Calu3 (cell line): ENCODE measurements at regions not wholly inside any gene's neighbourhood (a gene's known extent, or its start where the extent isn't known, plus 50 kb on each side); places are given as distances from the start of the nearest gene placed in this dataset.

Experiments used
- BruUV-seq: library from RNA; stranded (reverse); fragments of 400-500 nt; replicated peaks from 2 replicates; lab custom pipeline; 2021; lab: Mats Ljungman, UMichigan
- CTCF ChIA-PET: fragments of 300-600 bp; sonication (Branson Sonifier 250); formaldehyde crosslinking; loops from one replicate; lab custom pipeline; 2022; ENCODE audit warnings: antibody characterized with exemption; lab: Charles Lee
- DNase-seq: peaks from one replicate; pipeline ENCODE4 v3.0.0; 2022
- H3K27ac Mint-ChIP-seq: one replicate; pipeline ENCODE4 v1.8.0; 2022; ENCODE audit warnings: mixed read lengths; ENCODE audit not compliant: unreplicated experiment
- H3K27me3 Mint-ChIP-seq: one replicate; pipeline ENCODE4 v1.8.0; 2022; ENCODE audit warnings: mixed read lengths; ENCODE audit not compliant: unreplicated experiment
- H3K36me3 Mint-ChIP-seq: one replicate; pipeline ENCODE4 v1.8.0; 2022; ENCODE audit warnings: mild to moderate bottlenecking, moderate library complexity, mixed read lengths; ENCODE audit not compliant: insufficient read depth, unreplicated experiment
- H3K4me1 Mint-ChIP-seq: one replicate; pipeline ENCODE4 v1.8.0; 2022; ENCODE audit warnings: mild to moderate bottlenecking, low read depth, mixed read lengths; ENCODE audit not compliant: unreplicated experiment
- H3K4me3 Mint-ChIP-seq: one replicate; pipeline ENCODE4 v1.8.0; 2022; ENCODE audit warnings: mild to moderate bottlenecking, low read depth, moderate library complexity, mixed read lengths; ENCODE audit not compliant: unreplicated experiment
- H3K9me3 Mint-ChIP-seq: one replicate; pipeline ENCODE4 v1.8.0; 2022; ENCODE audit warnings: low read depth, mixed read lengths; ENCODE audit not compliant: unreplicated experiment
- CTCF ChIP-seq: fragments of 200-600 bp; IDR thresholded peaks from one replicate; pipeline ENCODE4 v1.8.0; 2022; ENCODE audit warnings: antibody characterized with exemption; ENCODE audit not compliant: unreplicated experiment
- intact Hi-C: fragments of 100-400 bp; cut with micrococcal nuclease; formaldehyde crosslinking; loops from one replicate; pipeline ENCODE4 v1.10.0; 2022; ENCODE audit not compliant: unreplicated experiment

GRCh38 chr20:55881204-55881603 is 124.1 kb downstream of the CBLN4 start:
- H3K36me3 Mint-ChIP-seq, result no peaks in the 10 kb centered on the region
- no peak for DNase-seq
- intact Hi-C loops, result no loop called here
- H3K27me3 Mint-ChIP-seq, result no peaks in the 10 kb centered on the region
- CTCF ChIA-PET, result no interaction called here
- H3K9me3 Mint-ChIP-seq, result peaks cover 6% of the 10 kb centered on the region
- H3K4me1 Mint-ChIP-seq, result no peaks in the 10 kb centered on the region
- BruUV-seq, result no TSS peak
- no peak for TF ChIP-seq CTCF
- no peak overlapping the region for H3K4me3 Mint-ChIP-seq
- H3K27ac Mint-ChIP-seq, result no peak overlapping the region

- Mint-ChIP-seq H3K36me3 (no peaks in the 10 kb centered on the region), H3K27ac (no peak overlapping the region), H3K27me3 (no peaks in the 10 kb centered on the region), H3K9me3 (peaks cover 6% of the 10 kb centered on the region), H3K4me1 (no peaks in the 10 kb centered on the region), H3K4me3 (no peak overlapping the region)
- BruUV-seq, result no TSS peak
- TF ChIP-seq CTCF, result no peak
- intact Hi-C loops, result no loop called here
- CTCF ChIA-PET, result no interaction called here
- DNase-seq, result no peak
Measured at GRCh38 chr20:55880361-55880760, 125.0 kb downstream of the CBLN4 start.

GRCh38 chr20:55855052-55855451 is 150.3 kb downstream of the CBLN4 start:
- no peak for DNase-seq
- peaks cover 9% of the 10 kb centered on the region for H3K9me3 Mint-ChIP-seq

GRCh38 chr20:55830121-55830827 is 175.0 kb downstream of the CBLN4 start:
- TF ChIP-seq CTCF, result no peak
- no TSS peak for BruUV-seq
- Mint-ChIP-seq H3K27ac (no peak overlapping the region), H3K4me3 (no peak overlapping the region), H3K27me3 (no peaks in the 10 kb centered on the region), H3K9me3 (peaks cover 13% of the 10 kb centered on the region), H3K36me3 (no peaks in the 10 kb centered on the region), H3K4me1 (no peaks in the 10 kb centered on the region)
- no peak for DNase-seq
- CTCF ChIA-PET, result no interaction called here
- intact Hi-C loops, result no loop called here

More at GRCh38 chr20:55855052-55855451, 150.3 kb downstream of the CBLN4 start:
- Mint-ChIP-seq H3K27me3 (no peaks in the 10 kb centered on the region), H3K4me1 (no peaks in the 10 kb centered on the region), H3K4me3 (no peak overlapping the region), H3K36me3 (no peaks in the 10 kb centered on the region), H3K27ac (no peak overlapping the region)
- BruUV-seq, result no TSS peak
- intact Hi-C loops, result no loop called here
- CTCF ChIA-PET, result no interaction called here
- no peak for TF ChIP-seq CTCF
